HG02763 (cell line): ENCODE measurements at regions not wholly inside any gene's neighbourhood (a gene's known extent, or its start where the extent isn't known, plus 50 kb on each side); places are given as distances from the start of the nearest gene placed in this dataset.
"Not testable (repeated sequence)": the region's sequence is repeated elsewhere in the genome, so short reads cannot be mapped to it uniquely, and the experiment has no call there.

Experiments
- ATAC-seq: cut with Tn5 transposase; IDR thresholded peaks from one replicate; pipeline ENCODE4 v1.9.1; 2021; ENCODE audit warnings: mild to moderate bottlenecking, moderate library complexity; ENCODE audit not compliant: unreplicated experiment

GRCh38 chrX:130467936-130468335 lies 66.1 kb downstream of the RBMX2 start:
- no peak for ATAC-seq

- ATAC-seq = no peak
These were observed 66.7 kb downstream of the RBMX2 start for GRCh38 chrX:130468395-130468923.

GRCh38 chrX:130482871-130483270 lies 81.1 kb downstream of the RBMX2 start:
- ATAC-seq = no peak

- no peak for ATAC-seq
These were observed 84.1 kb downstream of the RBMX2 start for GRCh38 chrX:130485870-130486269.

- ATAC-seq = not testable (repeated sequence)
These were observed 93.7 kb downstream of the RBMX2 start for GRCh38 chrX:130495502-130495901.

- ATAC-seq = no peak
These were observed 95.7 kb downstream of the RBMX2 start for GRCh38 chrX:130497531-130497930.

- no peak for ATAC-seq
These were observed 97.0 kb downstream of the RBMX2 start for GRCh38 chrX:130498653-130499274.

- no peak for ATAC-seq
These were observed 100.3 kb downstream of the RBMX2 start for GRCh38 chrX:130502016-130502570.

- no peak for ATAC-seq
These were observed 102.2 kb downstream of the RBMX2 start for GRCh38 chrX:130504019-130504418.

GRCh38 chrX:130507015-130507414 lies 105.2 kb downstream of the RBMX2 start:
- no peak for ATAC-seq

- not testable (repeated sequence) for ATAC-seq
These were observed 110.7 kb downstream of the RBMX2 start for GRCh38 chrX:130512534-130512933.

GRCh38 chrX:130516123-130516522 lies 114.3 kb downstream of the RBMX2 start:
- ATAC-seq = no peak

- ATAC-seq = no peak
These were observed 121.9 kb downstream of the RBMX2 start for GRCh38 chrX:130523460-130524394.

- no peak for ATAC-seq
These were observed 122.8 kb downstream of the RBMX2 start for GRCh38 chrX:130524476-130525194.

- no peak for ATAC-seq
These were observed 127.7 kb downstream of the RBMX2 start for GRCh38 chrX:130529531-130529930.

- no peak for ATAC-seq
These were observed 129.3 kb downstream of the RBMX2 start for GRCh38 chrX:130531066-130531465.

GRCh38 chrX:130539721-130540321 lies 138.0 kb downstream of the RBMX2 start:
- ATAC-seq = no peak

GRCh38 chrX:130543603-130544325 lies 142.0 kb downstream of the RBMX2 start:
- no peak for ATAC-seq

GRCh38 chrX:130545796-130546195 lies 144.0 kb downstream of the RBMX2 start:
- no peak for ATAC-seq

- not testable (repeated sequence) for ATAC-seq
These were observed 147.6 kb downstream of the RBMX2 start for GRCh38 chrX:130549382-130549781.
